CD4-positive, alpha-beta memory T cell (primary cell): ENCODE measurements at regions not wholly inside any gene's neighbourhood (a gene's known extent, or its start where the extent isn't known, plus 50 kb on each side); places are given as distances from the start of the nearest gene placed in this dataset.
A peak's percentile ranks its signal among the peaks of the same experiment; 100 is the strongest.

Source experiments
- CTCF ChIA-PET: fragments of 350-600 bp; sonication (Branson Sonifier 250); formaldehyde crosslinking; loops from one replicate; lab custom pipeline; 2021; ENCODE audit warnings: inconsistent platforms; ENCODE audit not compliant: partially characterized antibody; lab: Charles Lee
- POLR2A ChIA-PET: fragments of 350-600 bp; sonication (Branson Sonifier 250); formaldehyde crosslinking; loops from one replicate; lab custom pipeline; 2021; ENCODE audit not compliant: partially characterized antibody; lab: Charles Lee
- DNase-seq, 5 donors: peaks; one replicate each; pipeline versions ENCODE4 v3.0.0 to v3.0.0-alpha.2; 2020 to 2022; ENCODE audit warnings: mixed read lengths in 1 of 5
- H3K27ac ChIP-seq: one replicate; pipeline ENCODE4 v1.7.0; 2013; ENCODE audit warnings: low read depth, low read length
- H3K27me3 ChIP-seq: 2 replicates; pipeline ENCODE4 v1.7.0; 2013; ENCODE audit warnings: mild to moderate bottlenecking, low read length, moderate library complexity; ENCODE audit not compliant: insufficient read depth
- H3K36me3 ChIP-seq: 2 replicates; pipeline ENCODE4 v1.7.0; 2013; ENCODE audit warnings: mild to moderate bottlenecking, low read length, moderate library complexity; ENCODE audit not compliant: insufficient read depth
- H3K4me1 ChIP-seq: 2 replicates; pipeline ENCODE4 v1.7.0; 2013; ENCODE audit warnings: mild to moderate bottlenecking, low read length, moderate library complexity; ENCODE audit not compliant: insufficient read depth
- H3K4me3 ChIP-seq, 2 donors: one replicate each; pipeline ENCODE4 v1.7.0; 2013; ENCODE audit warnings: low read length in 2 of 2, mild to moderate bottlenecking in 1 of 2
- H3K9me3 ChIP-seq, 2 donors: one replicate each; pipeline ENCODE4 v1.7.0; 2013; ENCODE audit warnings: low read length in 2 of 2, control low read depth in 1 of 2; ENCODE audit not compliant: control insufficient read depth in 1 of 2
- H3K27ac Mint-ChIP-seq, 7 donors: one replicate each; pipeline ENCODE4 v1.8.0; 2020 to 2021; ENCODE audit warnings: mixed read lengths in 7 of 7, mild to moderate bottlenecking in 6 of 7, inconsistent platforms in 3 of 7, moderate library complexity in 3 of 7
- H3K27me3 Mint-ChIP-seq, 2 donors: one replicate each; pipeline ENCODE4 v1.8.0; 2020 to 2021; ENCODE audit warnings: mixed read lengths in 2 of 2
- H3K36me3 Mint-ChIP-seq, 2 donors: one replicate each; pipeline ENCODE4 v1.8.0; 2020 to 2021; ENCODE audit warnings: mixed read lengths in 2 of 2, inconsistent platforms in 1 of 2, mild to moderate bottlenecking in 1 of 2
- H3K4me1 Mint-ChIP-seq, 4 donors: one replicate each; pipeline ENCODE4 v1.8.0; 2020 to 2021; ENCODE audit warnings: mixed read lengths in 4 of 4, mild to moderate bottlenecking in 1 of 4
- H3K4me3 Mint-ChIP-seq, 8 donors: one replicate each; pipeline ENCODE4 v1.8.0; 2020 to 2021; ENCODE audit warnings: mixed read lengths in 8 of 8, mild to moderate bottlenecking in 7 of 8, moderate library complexity in 6 of 8, inconsistent platforms in 3 of 8
- H3K9me3 Mint-ChIP-seq, 8 donors: one replicate each; pipeline ENCODE4 v1.8.0; 2020 to 2021; ENCODE audit warnings: mixed read lengths in 8 of 8, mild to moderate bottlenecking in 5 of 8, inconsistent platforms in 3 of 8, moderate library complexity in 1 of 8
- intact Hi-C: fragments of 100-400 bp; cut with micrococcal nuclease; formaldehyde crosslinking; loops from one replicate; pipeline ENCODE4 v1.15.1; 2023

DNA sequence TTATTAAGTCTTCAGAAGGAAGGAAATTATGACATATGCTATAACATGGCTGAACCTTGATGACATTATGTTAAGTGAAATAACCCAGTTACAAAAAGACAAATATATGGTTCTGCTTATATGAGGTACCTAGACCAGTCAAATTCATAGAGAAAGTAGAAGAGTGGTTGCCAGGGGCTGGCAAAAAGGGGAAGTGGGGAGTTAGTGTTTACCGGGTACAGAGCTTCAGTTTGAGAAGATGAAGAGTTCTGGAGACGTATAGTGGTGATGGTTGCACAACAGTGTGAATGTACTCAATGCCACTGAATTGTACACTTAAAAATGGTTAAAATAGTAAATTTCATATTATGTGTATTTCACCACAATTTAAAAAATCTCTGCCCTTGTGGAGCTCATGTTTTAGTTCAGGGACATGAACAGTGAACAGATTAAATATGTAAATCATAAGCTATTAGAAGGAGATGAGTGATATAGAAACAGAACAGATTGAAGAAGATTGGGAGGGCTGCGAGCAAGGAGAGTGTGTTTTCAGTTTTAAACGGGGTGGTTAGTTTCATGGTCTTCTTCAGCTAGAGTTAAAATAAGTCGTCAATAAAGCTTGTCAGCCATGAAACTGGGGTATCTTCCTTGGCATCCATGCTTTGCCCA, 355.2 kb downstream of the KCNRG start:
- DNase-seq, result no peak
- Histone ChIP-seq H3K36me3 (no peaks in the 10 kb centered on the region), H3K27me3 (no peaks in the 10 kb centered on the region), H3K4me1 (peaks cover 22% of the 10 kb centered on the region), H3K27ac (no peak overlapping the region), H3K4me3 (no peak overlapping the region), H3K9me3 (no peaks in the 10 kb centered on the region)
- Mint-ChIP-seq H3K27me3 (peaks cover 0 to 4% of the 10 kb centered on the region in 2 donors), H3K36me3 (no peaks in the 10 kb centered on the region), H3K27ac (no peak overlapping the region), H3K4me3 (peak overlapping the region in 2 of 8 donors; percentile 9 to 20), H3K9me3 (peaks cover 0 to 3% (median 0%) of the 10 kb centered on the region in 8 donors), H3K4me1 (peaks cover 24 to 39% (median 30%) of the 10 kb centered on the region in 4 donors)
- ChIA-PET POLR2A (interaction anchor here (1.0 kb wide), 1 partner anchor 141 kb away, joined by 3 read pairs; no protein-coding TSS in a partner anchor), CTCF (interaction anchor here (0.7 to 0.9 kb wide), 4 partner anchors 10 to 541 kb away, joined by 3 read pairs; no protein-coding TSS in a partner anchor)
- intact Hi-C loops, result no loop called here

DNA sequence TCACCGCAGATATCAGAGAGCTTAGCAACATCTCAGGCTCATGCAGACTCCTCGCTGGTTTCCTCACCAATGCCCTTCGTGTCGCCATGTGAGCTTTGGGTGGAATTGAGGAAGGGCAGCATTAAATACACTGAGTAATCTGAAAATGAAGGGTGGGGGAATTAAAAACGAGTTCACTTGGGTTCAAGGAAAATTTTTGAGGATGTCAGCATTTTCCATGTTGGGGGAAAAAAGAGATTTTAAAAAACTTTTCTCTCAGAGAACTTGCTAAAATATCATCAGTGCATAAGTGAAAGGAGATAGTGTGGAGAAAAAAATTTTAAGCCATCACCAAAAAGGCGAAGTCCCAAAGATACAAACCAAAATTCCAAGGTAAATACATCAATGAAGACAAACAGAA, 359.3 kb downstream of the KCNRG start:
- Mint-ChIP-seq H3K27ac (peak overlapping the region in 1 of 7 donors; percentile 33), H3K4me3 (no peak overlapping the region), H3K36me3 (no peaks in the 10 kb centered on the region), H3K27me3 (peaks cover 0 to 4% of the 10 kb centered on the region in 2 donors), H3K9me3 (peaks cover 0 to 3% (median 0%) of the 10 kb centered on the region in 8 donors), H3K4me1 (peaks cover 6 to 27% (median 14%) of the 10 kb centered on the region in 4 donors)
- DNase-seq, result no peak
- ChIA-PET CTCF (interaction anchor here (1.5 kb wide), 1 partner anchor 12 kb away, joined by 6 read pairs; no protein-coding TSS in a partner anchor), POLR2A (no interaction called here)
- no peaks in the 10 kb centered on the region for H3K36me3 ChIP-seq
- peaks cover 3% of the 10 kb centered on the region for H3K4me1 ChIP-seq
- no peaks in the 10 kb centered on the region for H3K9me3 ChIP-seq
- H3K27ac ChIP-seq, result no peak overlapping the region
- no peak overlapping the region for H3K4me3 ChIP-seq
- intact Hi-C loops, result no loop called here
- no peaks in the 10 kb centered on the region for H3K27me3 ChIP-seq

DNA sequence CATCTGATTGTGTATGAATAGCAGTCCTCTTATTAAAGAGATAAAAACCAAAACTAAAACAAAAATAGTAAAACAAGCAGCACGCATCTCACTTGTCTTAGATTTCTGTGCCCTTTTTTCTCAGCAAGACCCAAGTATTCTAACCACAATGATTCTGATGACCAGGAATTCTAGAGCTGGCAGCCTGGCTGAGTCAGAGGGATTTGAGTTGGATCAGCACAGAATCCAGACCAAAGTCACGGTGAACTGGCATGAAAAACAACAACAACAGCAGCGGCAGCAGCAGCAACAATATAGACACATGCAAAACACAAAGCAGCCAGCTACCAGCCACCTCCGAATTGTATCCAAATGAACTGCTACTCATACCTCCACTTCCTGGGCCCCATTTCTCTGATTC, 360.5 kb downstream of the KCNRG start:
- H3K36me3 ChIP-seq, result no peaks in the 10 kb centered on the region
- peaks cover 0 to 11% (median 6%) of the 10 kb centered on the region in 8 donors for H3K9me3 Mint-ChIP-seq
- ChIA-PET CTCF (no interaction called here), POLR2A (interaction anchor here (0.7 to 1.3 kb wide), 2 partner anchors 8 to 9 kb away, joined by 3 read pairs; no protein-coding TSS in a partner anchor)
- no peaks in the 10 kb centered on the region for H3K9me3 ChIP-seq
- no peak overlapping the region for H3K27ac ChIP-seq
- peaks cover 3% of the 10 kb centered on the region for H3K4me1 ChIP-seq
- H3K27me3 ChIP-seq, result no peaks in the 10 kb centered on the region
- intact Hi-C loops, result no loop called here
- H3K4me3 ChIP-seq, result no peak overlapping the region
- peaks cover under 1 to 7% of the 10 kb centered on the region in 2 donors for H3K36me3 Mint-ChIP-seq
- no peak overlapping the region for H3K4me3 Mint-ChIP-seq
- H3K4me1 Mint-ChIP-seq, result peaks cover 4 to 16% (median 9%) of the 10 kb centered on the region in 4 donors
- peaks cover 0 to 2% of the 10 kb centered on the region in 2 donors for H3K27me3 Mint-ChIP-seq
- DNase-seq, result no peak
- H3K27ac Mint-ChIP-seq, result peak overlapping the region in 1 of 7 donors; percentile 42

DNA sequence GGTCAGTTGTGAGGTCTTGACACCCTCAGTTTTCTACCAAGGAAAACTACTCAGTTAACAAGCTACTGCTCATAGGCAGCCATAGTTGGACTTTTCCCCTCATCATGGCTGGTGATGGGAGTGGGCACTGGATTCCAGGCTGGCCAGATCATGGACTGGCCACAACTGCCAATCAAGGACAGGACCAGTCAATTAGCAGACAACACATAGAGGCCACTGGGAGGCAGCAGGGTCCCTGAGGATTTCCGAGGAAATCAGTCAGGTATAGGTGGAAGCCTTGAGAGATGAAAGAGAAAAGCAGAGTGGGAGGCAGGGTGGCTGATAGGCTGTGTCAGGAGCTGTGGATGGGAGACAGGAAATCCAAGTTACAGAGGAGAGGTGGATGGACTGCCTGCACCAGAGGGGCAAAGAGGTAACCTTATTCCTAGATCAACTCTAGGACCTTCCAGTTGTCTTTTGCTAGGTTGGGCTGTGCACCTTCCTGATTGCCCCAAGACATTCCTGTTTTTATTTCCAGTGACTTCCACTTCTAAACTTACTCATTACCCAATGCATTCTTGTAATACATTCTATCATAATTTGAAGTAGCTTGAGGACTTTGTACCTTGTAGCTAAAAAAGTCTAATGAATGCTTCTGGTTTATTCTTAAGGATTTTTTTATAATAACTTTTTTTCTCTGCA, 361.8 kb downstream of the KCNRG start:
- no peaks in the 10 kb centered on the region for H3K27me3 ChIP-seq
- Mint-ChIP-seq H3K4me1 (peaks cover 2 to 13% (median 8%) of the 10 kb centered on the region in 4 donors), H3K9me3 (peaks cover 0 to 23% (median 16%) of the 10 kb centered on the region in 8 donors), H3K27me3 (no peaks in the 10 kb centered on the region), H3K36me3 (peaks cover 3 to 14% of the 10 kb centered on the region in 2 donors), H3K4me3 (no peak overlapping the region), H3K27ac (no peak overlapping the region)
- no peaks in the 10 kb centered on the region for H3K9me3 ChIP-seq
- intact Hi-C loops, result no loop called here
- H3K4me1 ChIP-seq, result peaks cover 3% of the 10 kb centered on the region
- no peak overlapping the region for H3K4me3 ChIP-seq
- ChIA-PET POLR2A (interaction anchor here (1.1 kb wide), 1 partner anchor 11 kb away, joined by 3 read pairs; no protein-coding TSS in a partner anchor), CTCF (interaction anchor here (1.6 kb wide), 1 partner anchor 10 kb away, joined by 5 read pairs; no protein-coding TSS in a partner anchor)
- H3K27ac ChIP-seq, result no peak overlapping the region
- DNase-seq, result no peak
- H3K36me3 ChIP-seq, result no peaks in the 10 kb centered on the region

DNA sequence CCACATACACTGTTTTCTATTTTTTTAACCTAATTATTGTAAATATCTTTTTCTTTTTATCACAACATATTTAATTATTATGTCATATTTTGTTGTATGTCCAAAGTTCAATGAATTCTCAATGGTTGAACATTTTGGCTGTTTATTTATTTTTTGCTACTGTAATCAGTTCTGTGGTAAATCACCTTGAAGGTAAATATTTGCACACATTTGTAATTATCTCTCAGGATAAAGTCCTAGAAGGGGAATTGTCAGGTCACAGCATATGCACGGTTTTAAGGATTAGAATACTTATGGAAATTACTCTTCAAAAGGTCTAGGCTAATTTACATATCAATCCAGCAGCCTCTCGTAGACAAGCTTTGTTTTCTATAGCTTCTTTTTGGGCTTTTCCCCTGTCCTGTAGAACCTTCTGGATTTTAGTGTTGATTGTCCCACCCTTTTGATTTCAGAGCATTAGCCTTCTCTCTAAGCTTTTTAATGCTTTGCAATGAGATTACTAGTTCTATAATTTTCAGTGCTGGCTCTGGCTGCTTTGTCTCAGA, 362.6 kb downstream of the KCNRG start:
- H3K4me3 ChIP-seq, result no peak overlapping the region
- H3K36me3 ChIP-seq, result no peaks in the 10 kb centered on the region
- peaks cover 0 to 2% of the 10 kb centered on the region in 2 donors for H3K27me3 Mint-ChIP-seq
- peaks cover 0 to 31% (median 18%) of the 10 kb centered on the region in 8 donors for H3K9me3 Mint-ChIP-seq
- H3K9me3 ChIP-seq, result no peaks in the 10 kb centered on the region
- H3K27ac Mint-ChIP-seq, result no peak overlapping the region
- H3K4me1 Mint-ChIP-seq, result peaks cover 2 to 13% (median 11%) of the 10 kb centered on the region in 4 donors
- H3K4me1 ChIP-seq, result peaks cover 3% of the 10 kb centered on the region
- no peak overlapping the region for H3K27ac ChIP-seq
- ChIA-PET POLR2A (interaction anchor here (0.7 to 1.1 kb wide), 2 partner anchors 12 to 175 kb away, joined by 3 to 4 read pairs; no protein-coding TSS in a partner anchor), CTCF (interaction anchor here (1.6 kb wide), 1 partner anchor 9 kb away, joined by 5 read pairs; no protein-coding TSS in a partner anchor)
- intact Hi-C loops, result no loop called here
- no peaks in the 10 kb centered on the region for H3K27me3 ChIP-seq
- H3K36me3 Mint-ChIP-seq, result peaks cover 3 to 18% of the 10 kb centered on the region in 2 donors
- DNase-seq, result no peak
- H3K4me3 Mint-ChIP-seq, result peak overlapping the region in 1 of 8 donors; percentile 6

DNA sequence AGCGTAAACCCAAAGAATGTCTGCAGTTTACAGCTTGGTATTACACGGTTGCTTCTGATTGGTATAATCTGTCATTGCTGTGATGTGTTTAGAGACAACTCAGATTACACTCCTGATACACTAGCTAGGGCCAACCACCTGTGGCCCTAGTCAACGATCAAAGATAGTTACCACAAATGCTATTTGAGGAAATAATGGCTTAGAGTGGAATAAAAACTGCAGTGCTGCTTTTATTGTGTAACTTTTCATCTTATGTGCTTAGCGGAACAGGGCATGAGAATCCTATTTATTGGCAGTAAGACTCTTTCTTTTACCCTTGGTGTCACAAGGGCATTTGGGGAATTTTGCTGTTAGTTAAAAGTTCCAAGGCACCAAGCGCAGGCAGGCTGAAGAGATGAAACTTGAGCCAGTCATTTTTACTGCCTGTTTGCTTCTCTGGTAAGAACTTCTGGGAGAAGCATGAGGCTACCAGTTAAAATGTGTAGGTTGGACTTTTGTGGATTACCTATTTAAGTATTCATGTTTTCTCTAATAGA, 363.3 kb downstream of the KCNRG start:
- Mint-ChIP-seq H3K4me3 (peak overlapping the region in 1 of 8 donors; percentile 39), H3K9me3 (peaks cover 0 to 37% (median 18%) of the 10 kb centered on the region in 8 donors), H3K4me1 (peaks cover 2 to 13% (median 11%) of the 10 kb centered on the region in 4 donors), H3K27me3 (peaks cover 0 to 2% of the 10 kb centered on the region in 2 donors), H3K36me3 (peaks cover 3 to 18% of the 10 kb centered on the region in 2 donors), H3K27ac (peak overlapping the region in 1 of 7 donors; percentile 29)
- Histone ChIP-seq H3K36me3 (no peaks in the 10 kb centered on the region), H3K4me3 (no peak overlapping the region), H3K27me3 (no peaks in the 10 kb centered on the region), H3K4me1 (peaks cover 3% of the 10 kb centered on the region), H3K9me3 (no peaks in the 10 kb centered on the region), H3K27ac (no peak overlapping the region)
- peak in 1 of 5 donors; percentile 13 for DNase-seq
- intact Hi-C loops, result no loop called here
- ChIA-PET POLR2A (no interaction called here), CTCF (interaction anchor here (1.6 kb wide), 1 partner anchor 8 kb away, joined by 5 read pairs; no protein-coding TSS in a partner anchor)
